ENCODE measurements at regions not wholly inside any gene's neighbourhood (a gene's known extent, or its start where the extent isn't known, plus 50 kb on each side); places are given as distances from the start of the nearest gene placed in this dataset.

GRCh38 chr4:100034023-100034664, 84.1 kb upstream of the H2AZ1 start:
- TF ChIP-seq CTCF (conservative IDR thresholded peaks at IDR 0.05), result no peak
- no peak for TF ChIP-seq EZH2 (IDR thresholded peaks at IDR 0.05; ENCODE audit: low read depth)
